ENCODE measurements at regions not wholly inside any gene's neighbourhood (a gene's known extent, or its start where the extent isn't known, plus 50 kb on each side); places are given as distances from the start of the nearest gene placed in this dataset.
"Not testable (repeated sequence)": the region's sequence is repeated elsewhere in the genome, so short reads cannot be mapped to it uniquely, and the experiment has no call there.

DNA sequence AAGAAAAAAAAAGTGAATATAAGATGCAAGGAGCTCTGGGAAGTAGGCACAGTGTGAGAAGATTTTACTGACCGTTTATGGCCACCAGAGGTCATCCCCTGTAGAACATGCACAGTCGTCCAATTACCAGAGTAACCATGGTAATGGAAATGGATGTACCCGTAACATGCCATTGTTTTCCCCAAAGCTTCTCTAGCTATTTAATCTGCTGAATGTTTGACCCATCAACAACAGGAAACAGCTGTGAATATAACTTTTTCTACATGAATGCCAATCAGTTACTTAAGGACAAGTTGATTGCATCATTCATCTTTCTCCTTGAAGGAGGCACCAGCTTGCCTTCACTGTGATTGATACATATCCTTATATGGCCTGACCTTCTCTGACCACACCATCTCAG, 1967.0 kb upstream of the CDH9 start:
- Histone ChIP-seq H3K9me3 (no peaks in the 10 kb centered on the region), H3K36me3 (no peaks in the 10 kb centered on the region), H3K4me3 (no peak overlapping the region), H3K27me3 (no peaks in the 10 kb centered on the region)
- DNase-seq = no peak

DNA sequence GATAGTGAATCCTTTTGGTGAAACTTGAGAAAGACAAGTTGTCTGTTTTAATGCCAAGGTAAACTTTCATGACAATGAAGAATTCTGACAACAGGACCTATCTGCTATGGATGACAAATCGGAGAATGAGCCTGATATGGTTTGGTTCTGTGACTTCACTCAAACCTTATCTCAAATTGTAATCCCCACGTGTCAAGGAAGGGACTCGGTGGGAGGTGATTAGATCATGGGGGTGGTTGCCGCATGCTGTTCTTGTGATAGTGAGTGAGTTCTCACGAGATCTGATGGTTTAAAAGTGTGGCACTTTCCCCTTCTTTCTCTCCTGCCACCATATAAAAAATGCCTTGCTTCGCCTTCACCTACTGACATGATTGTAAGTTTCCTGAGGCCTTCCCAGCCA, 1964.1 kb upstream of the CDH9 start:
- Histone ChIP-seq H3K36me3 (no peaks in the 10 kb centered on the region), H3K9me3 (no peaks in the 10 kb centered on the region), H3K27me3 (no peaks in the 10 kb centered on the region), H3K4me3 (no peak overlapping the region)
- no peak for DNase-seq

DNA sequence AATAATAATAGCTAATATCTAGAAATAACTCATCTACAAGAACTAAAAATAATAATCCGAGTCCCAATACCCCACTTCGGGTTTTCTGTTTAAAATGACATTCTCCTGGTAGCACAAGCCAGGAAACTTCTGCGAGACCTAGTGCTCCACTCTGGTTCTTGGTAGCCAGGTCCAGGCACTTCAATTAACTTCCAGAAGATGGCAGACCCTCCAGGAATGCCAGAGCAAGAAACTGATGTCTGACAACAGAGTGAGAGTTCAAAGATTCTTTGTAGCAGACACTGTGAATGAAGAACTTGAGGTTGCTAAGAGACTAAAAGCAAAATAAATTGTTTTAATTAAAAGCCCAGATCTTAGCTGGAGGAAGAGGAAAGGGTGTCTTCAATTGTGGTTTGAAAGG, 1963.3 kb upstream of the CDH9 start:
- Histone ChIP-seq H3K9me3 (no peaks in the 10 kb centered on the region), H3K4me3 (no peak overlapping the region), H3K27me3 (no peaks in the 10 kb centered on the region), H3K36me3 (no peaks in the 10 kb centered on the region)
- DNase-seq = no peak

DNA sequence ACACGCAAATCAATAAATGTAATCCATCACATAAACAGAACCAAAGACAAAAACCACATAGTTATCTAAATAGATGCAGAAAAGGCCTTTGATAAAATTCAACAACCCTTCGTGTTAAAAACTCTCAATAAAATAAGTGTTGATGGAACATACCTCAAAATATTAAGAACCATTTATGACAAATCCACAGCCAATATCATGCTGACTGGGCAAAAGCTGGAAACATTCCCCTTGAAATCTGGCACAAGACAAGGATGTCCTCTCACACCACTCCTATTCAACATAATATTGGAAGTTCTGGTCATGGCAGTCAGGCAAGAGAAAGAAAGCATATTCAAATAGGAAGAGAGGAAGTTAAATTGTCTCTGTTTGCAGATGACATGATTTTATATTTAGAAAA, 1946.3 kb upstream of the CDH9 start:
- Histone ChIP-seq H3K9me3 (0 out of 2 replicates have a peak, but pooled peaks cover 2% of the 10 kb centered on the region), H3K4me3 (no peak overlapping the region), H3K27me3 (no peaks in the 10 kb centered on the region), H3K36me3 (no peaks in the 10 kb centered on the region)
- DNase-seq = no peak

- H3K27me3 ChIP-seq = no peaks in the 10 kb centered on the region
- H3K9me3 ChIP-seq = no peaks in the 10 kb centered on the region
- H3K36me3 ChIP-seq = no peaks in the 10 kb centered on the region
- no peak for DNase-seq
- H3K4me3 ChIP-seq = no peak overlapping the region
Measured at GRCh38 chr5:28975508-28975907, 1937.1 kb upstream of the CDH9 start.

DNA sequence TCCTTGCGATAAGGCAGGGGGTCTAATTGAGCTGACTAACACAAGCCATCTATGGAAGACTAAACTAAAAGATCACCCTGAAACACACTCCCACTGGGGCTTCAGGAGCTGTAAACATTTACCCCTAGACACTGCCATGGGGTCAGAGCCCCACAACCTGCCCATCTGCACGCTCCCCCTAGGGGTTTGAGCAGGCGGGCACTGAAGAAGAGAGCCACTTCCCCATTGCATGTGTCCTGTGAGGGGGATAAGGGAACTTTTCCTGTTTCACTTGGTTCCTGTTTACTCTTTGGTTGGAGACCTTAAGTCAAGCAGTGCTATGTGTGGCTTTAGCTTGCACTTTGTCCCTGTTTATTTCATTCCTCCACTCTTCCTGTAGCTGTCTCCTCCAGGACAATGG, 1929.5 kb upstream of the CDH9 start:
- no peaks in the 10 kb centered on the region for H3K9me3 ChIP-seq
- DNase-seq = no peak
- no peaks in the 10 kb centered on the region for H3K27me3 ChIP-seq
- no peak overlapping the region for H3K4me3 ChIP-seq
- no peaks in the 10 kb centered on the region for H3K36me3 ChIP-seq

GRCh38 chr5:28961816-28962215, 1923.4 kb upstream of the CDH9 start:
- Histone ChIP-seq H3K4me3 (no peak overlapping the region), H3K27me3 (no peaks in the 10 kb centered on the region), H3K36me3 (no peaks in the 10 kb centered on the region), H3K9me3 (no peaks in the 10 kb centered on the region)
- no peak for DNase-seq

GRCh38 chr5:28958581-28958980, 1920.2 kb upstream of the CDH9 start:
- no peaks in the 10 kb centered on the region for H3K9me3 ChIP-seq
- no peak for DNase-seq
- H3K27me3 ChIP-seq = no peaks in the 10 kb centered on the region
- no peaks in the 10 kb centered on the region for H3K36me3 ChIP-seq
- H3K4me3 ChIP-seq = no peak overlapping the region

DNA sequence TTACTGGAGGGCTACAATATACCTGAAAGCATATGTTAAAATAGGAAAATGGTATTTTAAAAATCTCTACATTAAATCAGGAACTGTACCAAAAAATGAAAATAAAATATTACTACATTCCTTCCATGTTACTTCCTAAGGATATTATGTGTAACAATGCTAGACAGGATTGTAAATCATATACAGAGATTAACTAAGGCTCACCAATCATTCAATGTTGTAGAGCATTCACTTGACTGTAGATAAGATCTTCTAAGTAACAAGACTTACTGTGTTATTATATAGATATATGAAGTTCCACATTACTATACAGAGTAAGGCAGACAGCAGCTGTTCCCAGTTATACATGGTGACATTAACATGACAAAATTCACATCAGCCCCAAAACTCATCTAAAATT, 1919.1 kb upstream of the CDH9 start:
- Histone ChIP-seq H3K27me3 (no peaks in the 10 kb centered on the region), H3K9me3 (no peaks in the 10 kb centered on the region), H3K36me3 (no peaks in the 10 kb centered on the region), H3K4me3 (no peak overlapping the region)
- DNase-seq = no peak

DNA sequence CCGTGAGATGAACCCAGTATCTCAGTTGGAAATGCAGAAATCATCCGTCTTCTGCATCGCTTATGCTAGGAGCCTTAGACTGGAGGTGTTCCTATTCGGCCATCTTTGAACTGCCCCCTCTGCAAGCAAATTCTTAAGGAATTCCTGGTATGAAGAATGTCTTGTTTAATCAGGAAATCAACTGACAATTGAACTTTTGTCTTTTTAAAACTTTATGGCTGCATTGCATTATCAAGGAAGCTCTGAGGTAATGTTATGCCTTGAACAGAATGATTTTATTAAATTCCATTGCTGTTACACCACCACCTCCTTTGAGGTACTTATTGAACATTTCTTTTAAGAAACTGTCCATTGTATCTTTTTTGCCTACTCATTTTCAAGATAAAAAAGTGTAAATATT, 1915.7 kb upstream of the CDH9 start:
- H3K36me3 ChIP-seq = no peaks in the 10 kb centered on the region
- no peak for DNase-seq
- H3K4me3 ChIP-seq = no peak overlapping the region

DNA sequence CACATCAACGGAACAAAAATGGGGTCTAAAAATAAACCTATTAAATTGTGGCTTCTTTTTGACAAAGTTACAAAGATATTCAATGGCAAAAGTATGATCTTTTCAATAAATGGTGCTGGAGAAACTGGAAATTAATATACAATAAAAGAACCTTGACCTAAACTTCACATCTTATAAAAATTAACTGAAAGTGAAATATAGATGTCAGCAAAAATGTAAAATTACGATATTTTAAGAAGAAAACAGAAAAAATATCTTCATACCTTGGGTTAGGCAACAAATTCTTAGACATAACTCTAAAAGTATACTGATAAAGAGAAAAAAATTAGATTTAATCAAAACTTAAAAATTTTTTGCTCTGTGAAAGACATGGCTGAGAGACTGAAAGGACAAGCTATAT, 1909.5 kb upstream of the CDH9 start:
- no peaks in the 10 kb centered on the region; the same call in 1 of the 2 replicates for H3K9me3 ChIP-seq
- H3K36me3 ChIP-seq = no peaks in the 10 kb centered on the region
- no peak for DNase-seq
- no peak overlapping the region for H3K4me3 ChIP-seq
- no peaks in the 10 kb centered on the region for H3K27me3 ChIP-seq

More for the DNA sequence above, 1915.7 kb upstream of the CDH9 start:
- no peaks in the 10 kb centered on the region for H3K27me3 ChIP-seq
- H3K9me3 ChIP-seq = no peaks in the 10 kb centered on the region; the same call in 1 of the 2 replicates

- Histone ChIP-seq H3K4me3 (no peak overlapping the region), H3K27me3 (no peaks in the 10 kb centered on the region), H3K9me3 (no peaks in the 10 kb centered on the region), H3K36me3 (no peaks in the 10 kb centered on the region)
- no peak for DNase-seq
Measured at GRCh38 chr5:28945859-28946258, 1907.5 kb upstream of the CDH9 start.

GRCh38 chr5:28929366-28929765, 1891.0 kb upstream of the CDH9 start:
- H3K36me3 ChIP-seq, DNase-seq, H3K27me3 ChIP-seq, H3K4me3 ChIP-seq, H3K9me3 ChIP-seq: not testable (repeated sequence)

GRCh38 chr5:28928327-28928790, 1890.0 kb upstream of the CDH9 start:
- DNase-seq, H3K27me3 ChIP-seq, H3K4me3 ChIP-seq: not testable (repeated sequence)

GRCh38 chr5:28927559-28928326, 1889.4 kb upstream of the CDH9 start:
- no peak for DNase-seq
- Histone ChIP-seq H3K9me3 (no peaks in the 10 kb centered on the region), H3K36me3 (no peaks in the 10 kb centered on the region), H3K27me3 (no peaks in the 10 kb centered on the region), H3K4me3 (no peak overlapping the region)

More at GRCh38 chr5:28928327-28928790, 1890.0 kb upstream of the CDH9 start:
- not testable (repeated sequence) for H3K9me3 ChIP-seq, H3K36me3 ChIP-seq

DNA sequence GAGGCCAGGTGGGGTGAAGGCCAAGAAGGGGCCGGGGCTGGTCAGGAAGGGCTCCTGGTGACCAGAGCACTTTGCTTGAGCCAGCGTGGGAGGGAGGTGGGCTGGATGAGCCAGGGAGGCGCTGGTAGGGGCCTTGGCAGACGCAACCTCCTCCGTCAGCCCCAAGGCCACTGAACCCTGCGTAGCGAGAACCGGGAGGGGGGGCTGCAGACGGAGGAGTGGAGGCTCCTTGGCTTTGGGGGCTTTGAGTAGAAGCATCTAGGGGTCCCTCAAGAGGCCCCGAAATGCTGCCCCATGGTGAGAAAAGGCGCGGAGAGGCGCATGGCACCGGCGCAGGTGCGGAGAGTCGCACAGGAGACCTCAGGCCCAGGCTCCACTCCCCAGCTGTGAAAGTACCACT, 1888.0 kb upstream of the CDH9 start:
- no peaks in the 10 kb centered on the region for H3K9me3 ChIP-seq
- H3K27me3 ChIP-seq = no peaks in the 10 kb centered on the region
- H3K4me3 ChIP-seq = no peak overlapping the region
- no peak for DNase-seq
- H3K36me3 ChIP-seq = no peaks in the 10 kb centered on the region

GRCh38 chr5:28917631-28918030, 1879.2 kb upstream of the CDH9 start:
- no peak for DNase-seq
- Histone ChIP-seq H3K27me3 (no peaks in the 10 kb centered on the region), H3K36me3 (no peaks in the 10 kb centered on the region), H3K4me3 (no peak overlapping the region), H3K9me3 (no peaks in the 10 kb centered on the region)

GRCh38 chr5:28914297-28914696, 1875.9 kb upstream of the CDH9 start:
- no peaks in the 10 kb centered on the region for H3K27me3 ChIP-seq
- no peaks in the 10 kb centered on the region for H3K36me3 ChIP-seq
- H3K4me3 ChIP-seq = no peak overlapping the region
- no peaks in the 10 kb centered on the region; the same call in 1 of the 2 replicates for H3K9me3 ChIP-seq
- DNase-seq = no peak

Data from MG63 (cell line).